ENCODE measurements at regions not wholly inside any gene's neighbourhood (a gene's known extent, or its start where the extent isn't known, plus 50 kb on each side); places are given as distances from the start of the nearest gene placed in this dataset.
A peak's percentile ranks its signal among the peaks of the same experiment; 100 is the strongest.

- Histone ChIP-seq H3K4me3 (no peak overlapping the region), H3K9me3 (no peaks in the 10 kb centered on the region), H3K36me3 (no peaks in the 10 kb centered on the region), H3K27me3 (no peaks in the 10 kb centered on the region), H3K27ac (no peak overlapping the region), H3K4me1 (peaks cover 0 to 10% (median 0%) of the 10 kb centered on the region in 3 donors)
- TF ChIP-seq CTCF (IDR thresholded peaks at IDR 0.05) (no peak), POLR2A (IDR thresholded peaks at IDR 0.05) (no peak)
- 74 to 79% methylated on average over 8 of the region's 8 CpGs for WGBS, 2 donors
- intact Hi-C loops (cut with DNase I) = no loop called here
- DNase-seq = no peak
These were observed 585.6 kb downstream of the PLPP3 start for GRCh38 chr1:55993646-55994318.

GRCh38 chr1:55990007-55990406 is 589.4 kb downstream of the PLPP3 start:
- Histone ChIP-seq H3K4me1 (peaks cover 0 to 31% (median 8%) of the 10 kb centered on the region in 3 donors), H3K9me3 (no peaks in the 10 kb centered on the region), H3K27ac (peak overlapping the region in 1 of 4 donors; percentile 61), H3K27me3 (no peaks in the 10 kb centered on the region), H3K4me3 (no peak overlapping the region), H3K36me3 (no peaks in the 10 kb centered on the region)
- TF ChIP-seq CTCF (IDR thresholded peaks at IDR 0.05) (no peak), POLR2A (IDR thresholded peaks at IDR 0.05) (no peak)
- WGBS, 2 donors = 66 to 83% methylated on average over 3 of the region's 3 CpGs
- intact Hi-C loops (cut with DNase I) = no loop called here
- no peak for DNase-seq

- intact Hi-C loops (cut with DNase I) = no loop called here
- H3K27me3 ChIP-seq = no peaks in the 10 kb centered on the region
- no peak for TF ChIP-seq POLR2A (IDR thresholded peaks at IDR 0.05)
- no peak for TF ChIP-seq CTCF (IDR thresholded peaks at IDR 0.05)
- no peaks in the 10 kb centered on the region for H3K36me3 ChIP-seq
- peaks cover 0 to 31% (median 8%) of the 10 kb centered on the region in 3 donors for H3K4me1 ChIP-seq
- H3K27ac ChIP-seq = peak overlapping the region in 1 of 4 donors; percentile 16
- H3K4me3 ChIP-seq = no peak overlapping the region
- DNase-seq = no peak
- 88 to 91% methylated on average over 1 of the region's 1 CpG for WGBS, 2 donors
- no peaks in the 10 kb centered on the region for H3K9me3 ChIP-seq
These were observed 590.4 kb downstream of the PLPP3 start for GRCh38 chr1:55988963-55989452.

- TF ChIP-seq CTCF (IDR thresholded peaks at IDR 0.05) = no peak
- no peak for TF ChIP-seq POLR2A (IDR thresholded peaks at IDR 0.05)
- intact Hi-C loops (cut with DNase I) = no loop called here
- Histone ChIP-seq H3K36me3 (no peaks in the 10 kb centered on the region), H3K27ac (peak overlapping the region in 3 of 4 donors; percentile 58 to 75 (median 68)), H3K4me1 (peaks cover 0 to 31% (median 8%) of the 10 kb centered on the region in 3 donors), H3K4me3 (no peak overlapping the region), H3K9me3 (no peaks in the 10 kb centered on the region), H3K27me3 (no peaks in the 10 kb centered on the region)
- DNase-seq = no peak
- 29 to 57% methylated on average over 4 of the region's 4 CpGs for WGBS, 2 donors
These were observed 591.7 kb downstream of the PLPP3 start for GRCh38 chr1:55987491-55988249.

- no peaks in the 10 kb centered on the region for H3K9me3 ChIP-seq
- DNase-seq = no peak
- intact Hi-C loops (cut with DNase I) = no loop called here
These were observed 593.4 kb downstream of the PLPP3 start for GRCh38 chr1:55986003-55986402.

More at GRCh38 chr1:55986003-55986402, 593.4 kb downstream of the PLPP3 start:
- no peak for TF ChIP-seq CTCF (IDR thresholded peaks at IDR 0.05)
- TF ChIP-seq POLR2A (IDR thresholded peaks at IDR 0.05) = no peak
- H3K27ac ChIP-seq = peak overlapping the region in 1 of 4 donors; percentile 75
- no peaks in the 10 kb centered on the region for H3K27me3 ChIP-seq
- peaks cover 1 to 31% (median 8%) of the 10 kb centered on the region in 3 donors for H3K4me1 ChIP-seq
- 50 to 88% methylated on average over 1 of the region's 1 CpG for WGBS, 2 donors
- H3K36me3 ChIP-seq = no peaks in the 10 kb centered on the region
- no peak overlapping the region for H3K4me3 ChIP-seq
